Adrenal gland (tissue), 9 donors: ENCODE measurements at regions not wholly inside any gene's neighbourhood (a gene's known extent, or its start where the extent isn't known, plus 50 kb on each side); places are given as distances from the start of the nearest gene placed in this dataset.
A peak's percentile ranks its signal among the peaks of the same experiment; 100 is the strongest.

Experiments used
- DNase-seq, 7 donors: peaks; one replicate each; pipeline ENCODE4 v3.0.0-alpha.2; 2019 to 2020
- H3K27ac ChIP-seq, 5 donors: fragments of 200-600 bp; sonication (generic) in 4 of 5; 1 replicate in 3 of 5; 2 replicates in 2 of 5; pipeline versions ENCODE4 v1.5.1 to v1.8.0; 2016 to 2020; ENCODE audit warnings: mild to moderate bottlenecking in 1 of 5
- H3K27me3 ChIP-seq: fragments of 200-600 bp; 2 replicates; pipeline ENCODE4 v1.8.0; 2021
- H3K36me3 ChIP-seq, 2 donors: fragments of 200-600 bp; replicated peaks in 1 of 2; 1 replicate in 1 of 2; 2 replicates in 1 of 2; pipeline versions ENCODE4 v1.5.1 to v1.8.0; 2018 to 2022
- H3K4me1 ChIP-seq, 2 donors: fragments of 200-600 bp; replicated peaks in 1 of 2; 1 replicate in 1 of 2; 2 replicates in 1 of 2; pipeline versions ENCODE4 v1.5.1 to v1.8.0; 2018 to 2021
- H3K4me3 ChIP-seq, 4 donors: fragments of 200-600 bp; sonication (generic) in 3 of 4; one replicate each; pipeline ENCODE4 v1.5.1; 2016 to 2018
- H3K9me3 ChIP-seq, 3 donors: fragments of 200-600 bp; sonication (generic) in 1 of 3; replicated peaks in 1 of 3; 1 replicate in 2 of 3; 2 replicates in 1 of 3; pipeline versions ENCODE4 v1.5.1 to v1.8.0; 2016 to 2021
- CTCF ChIP-seq, 6 experiments: fragments of 450-650 bp in 4 of 6; fragments of 200-600 bp in 2 of 6; sonication (generic) in 1 of 6; IDR thresholded peaks; 1 replicate in 5 of 6; 2 replicates in 1 of 6; pipeline versions ENCODE4 v1.5.1 to v1.8.0; 2016 to 2021; ENCODE audit warnings: antibody characterized with exemption in 6 of 6, mild to moderate bottlenecking in 2 of 6, moderate library complexity in 1 of 6
- POLR2A ChIP-seq, 2 donors: fragments of 450-650 bp; IDR thresholded peaks; one replicate each; pipeline ENCODE4 v1.6.1; 2017; ENCODE audit warnings: antibody characterized with exemption in 2 of 2, mild to moderate bottlenecking in 2 of 2, moderate library complexity in 1 of 2
- WGBS, 4 donors: extraction: QIAGEN DNeasy Blood & Tissue Kit in 2 of 4; methylation state at CpG; one replicate each; pipeline versions ENCODE4 v1.1.5 to v1.1.7; 2013 to 2017; 5-methylcytosine and 5-hydroxymethylcytosine counted together
- intact Hi-C, 2 donors: fragments of 100-400 bp; cut with DNase I; formaldehyde crosslinking; loops; one replicate each; pipeline versions ENCODE4 v1.14.1 to v1.15.0; 2022 to 2023
- donor health status: healthy with polysubstance abuse.
- donor health status: Bipolar disorder and iron deficiency.
- donor health status: DM: yes; HTN: yes; CAD: no.
- donor health status: DM: no; HTN: no; CAD: no.
- donor health status: DM: no; HTN: no; CAD: no.

DNA sequence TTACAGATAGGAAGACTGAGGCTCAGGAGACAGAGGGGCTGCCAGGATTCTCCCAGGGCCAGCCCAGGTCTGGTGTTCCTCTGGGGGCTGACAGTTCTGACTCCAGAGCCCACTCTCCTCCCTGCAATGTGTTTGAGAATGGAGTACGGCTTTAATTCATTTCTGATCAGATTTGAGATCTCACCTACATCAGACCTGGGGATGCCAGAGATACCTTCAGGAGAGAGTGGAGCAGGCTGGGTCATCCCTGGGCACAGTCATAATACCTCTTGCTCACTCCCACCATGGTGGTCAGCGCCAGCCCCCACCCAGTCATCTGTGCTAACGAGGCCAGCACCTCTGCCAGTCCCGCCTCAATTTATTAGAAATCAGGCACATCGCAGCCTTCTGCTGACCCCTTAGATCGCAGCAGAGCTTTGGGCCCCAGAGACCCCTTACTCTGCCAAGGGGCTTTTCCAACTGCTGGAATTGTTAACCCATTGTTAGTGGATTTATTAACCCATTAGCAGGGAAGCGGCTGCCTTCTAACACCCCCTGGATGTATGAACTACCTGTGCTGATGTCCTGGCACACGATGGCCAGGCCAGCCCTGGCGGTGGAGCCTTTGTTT is 352.1 kb downstream of the MATN1 start:
- TF ChIP-seq CTCF (IDR thresholded peaks at IDR 0.05) = no peak
- TF ChIP-seq POLR2A (IDR thresholded peaks at IDR 0.05) = no peak
- no peak overlapping the region for H3K4me3 ChIP-seq
- H3K4me1 ChIP-seq = no peaks in the 10 kb centered on the region
- H3K27ac ChIP-seq = no peak overlapping the region
- no peaks in the 10 kb centered on the region for H3K27me3 ChIP-seq
- no peaks in the 10 kb centered on the region for H3K36me3 ChIP-seq
- 71 to 83% (median 80%) methylated on average over 6 to 9 of the region's 9 CpGs for WGBS, 4 donors
- intact Hi-C loops = no loop called here
- H3K9me3 ChIP-seq = no peaks in the 10 kb centered on the region
- peak in 1 of 7 donors; percentile 33 for DNase-seq

DNA sequence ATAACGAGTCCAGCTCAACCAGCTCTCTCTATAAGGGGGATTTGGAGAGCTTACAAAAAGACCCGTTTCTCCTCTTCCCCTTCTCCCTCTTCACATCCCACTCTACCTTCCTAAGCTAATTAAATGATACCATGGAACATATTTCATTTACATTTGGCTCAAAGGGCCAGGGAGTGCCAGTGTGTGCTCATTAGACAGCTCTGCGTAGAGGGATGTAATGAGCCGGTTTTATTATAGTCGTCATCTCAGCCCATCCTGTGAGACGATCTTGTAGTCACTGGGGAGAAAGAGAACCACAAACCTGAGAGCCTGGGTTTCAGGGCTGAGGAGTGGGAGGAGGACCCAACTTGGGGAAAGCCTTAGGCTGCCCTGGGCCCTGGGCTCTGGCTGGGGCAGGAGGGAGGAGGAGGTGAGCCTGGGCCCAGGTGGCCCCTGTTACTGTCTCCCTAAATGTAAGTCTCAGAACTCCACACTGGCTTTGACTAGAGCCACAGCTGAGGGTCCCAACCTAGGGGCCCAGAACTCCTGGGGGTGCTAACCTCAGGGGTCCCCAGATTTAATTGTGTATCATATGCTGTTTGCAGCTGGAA is 354.6 kb downstream of the MATN1 start:
- no peaks in the 10 kb centered on the region for H3K36me3 ChIP-seq
- peak in 1 of 7 donors; percentile 17 for DNase-seq
- H3K9me3 ChIP-seq = no peaks in the 10 kb centered on the region
- H3K4me1 ChIP-seq = no peaks in the 10 kb centered on the region
- 57 to 72% (median 64%) methylated on average over 6 of the region's 6 CpGs for WGBS, 4 donors
- no peak for TF ChIP-seq CTCF (IDR thresholded peaks at IDR 0.05)
- TF ChIP-seq POLR2A (IDR thresholded peaks at IDR 0.05) = no peak
- no peaks in the 10 kb centered on the region for H3K27me3 ChIP-seq
- no peak overlapping the region for H3K4me3 ChIP-seq
- H3K27ac ChIP-seq = no peak overlapping the region
- intact Hi-C loops = no loop called here

DNA sequence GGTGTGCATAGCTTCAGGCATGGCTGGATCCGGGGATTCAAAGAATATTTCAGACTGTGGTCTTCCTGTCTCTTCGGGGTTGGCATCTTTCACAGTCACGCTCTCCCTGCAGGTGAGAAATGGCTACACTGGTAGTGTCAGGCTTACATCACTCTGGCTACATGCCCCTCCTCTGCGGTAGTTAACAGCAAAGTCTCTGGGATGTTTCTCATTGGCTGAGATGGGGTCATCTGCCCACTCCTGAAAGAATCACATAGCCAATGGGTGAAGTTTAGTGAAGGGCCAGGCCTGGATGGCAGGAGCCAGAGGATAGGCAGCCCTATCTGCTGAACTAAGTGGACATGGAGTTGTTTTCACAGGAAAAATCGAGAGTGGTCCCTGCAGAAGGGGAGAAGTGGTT is 356.5 kb downstream of the MATN1 start:
- WGBS, 4 donors = 56 to 74% (median 69%) methylated on average over 5 of the region's 5 CpGs
- Histone ChIP-seq H3K36me3 (no peaks in the 10 kb centered on the region), H3K27me3 (no peaks in the 10 kb centered on the region), H3K9me3 (no peaks in the 10 kb centered on the region), H3K27ac (no peak overlapping the region), H3K4me3 (no peak overlapping the region), H3K4me1 (no peaks in the 10 kb centered on the region)
- peak in 2 of 7 donors; percentile 1 to 14 for DNase-seq
- intact Hi-C loops = no loop called here
- TF ChIP-seq CTCF (IDR thresholded peaks at IDR 0.05) = no peak
- TF ChIP-seq POLR2A (IDR thresholded peaks at IDR 0.05) = no peak

DNA sequence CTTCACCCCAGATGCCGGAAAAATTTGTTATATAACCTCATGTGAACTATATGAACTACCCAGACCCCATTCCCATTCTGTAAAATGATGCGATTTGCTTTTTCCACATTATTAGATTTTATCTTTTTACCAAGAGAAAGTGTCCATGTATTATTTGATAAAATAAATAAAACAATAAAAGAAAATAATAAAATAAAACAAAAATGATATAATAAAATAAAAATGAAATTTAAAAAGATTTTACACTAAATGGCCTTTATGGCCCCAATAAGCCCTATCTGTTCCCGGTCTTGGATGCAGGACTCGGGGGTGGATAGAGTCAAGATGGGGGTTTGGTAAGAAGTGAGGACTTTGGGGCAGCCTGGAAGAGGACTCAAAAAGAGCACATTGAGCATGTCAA is 357.2 kb downstream of the MATN1 start:
- no peaks in the 10 kb centered on the region for H3K4me1 ChIP-seq
- WGBS, 4 donors = 87 to 92% (median 90%) methylated on average over 4 of the region's 4 CpGs
- H3K27ac ChIP-seq = no peak overlapping the region
- H3K4me3 ChIP-seq = no peak overlapping the region
- no peak for TF ChIP-seq POLR2A (IDR thresholded peaks at IDR 0.05)
- no peak for TF ChIP-seq CTCF (IDR thresholded peaks at IDR 0.05)
- H3K27me3 ChIP-seq = no peaks in the 10 kb centered on the region
- no peaks in the 10 kb centered on the region for H3K9me3 ChIP-seq
- no peak for DNase-seq
- intact Hi-C loops = no loop called here
- H3K36me3 ChIP-seq = no peaks in the 10 kb centered on the region
